ENCODE measurements at regions not wholly inside any gene's neighbourhood (a gene's known extent, or its start where the extent isn't known, plus 50 kb on each side); places are given as distances from the start of the nearest gene placed in this dataset.

- no peak for DNase-seq
These were observed 68.1 kb downstream of the HTR5A start for GRCh38 chr7:155138204-155138603.

DNA sequence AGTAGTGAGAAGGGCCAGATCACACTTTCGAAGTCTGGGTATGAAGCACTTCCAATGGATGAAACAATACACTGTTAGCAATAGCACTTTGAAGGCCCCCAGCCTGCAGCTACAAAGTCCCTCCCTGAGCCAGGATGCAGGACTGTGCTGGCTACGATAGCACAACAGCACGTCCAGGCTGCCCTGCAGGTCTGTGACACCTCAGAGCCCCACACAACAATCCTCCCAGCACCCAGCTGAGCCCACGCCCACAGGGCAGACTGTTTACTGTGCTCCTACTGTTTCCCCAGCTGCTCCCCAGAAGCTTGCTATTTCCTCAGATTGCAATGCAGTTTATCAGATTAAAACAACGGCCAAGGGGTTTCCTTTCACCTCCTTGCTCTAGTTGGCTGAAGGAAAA is 71.4 kb downstream of the HTR5A start:
- no peak for DNase-seq

GRCh38 chr7:155143381-155143780 is 73.3 kb downstream of the HTR5A start:
- DNase-seq: no peak

GRCh38 chr7:155144371-155144770 is 74.2 kb downstream of the HTR5A start:
- DNase-seq: no peak

GRCh38 chr7:155145477-155146255 is 75.5 kb downstream of the HTR5A start:
- DNase-seq: no peak

GRCh38 chr7:155147172-155147571 is 77.0 kb downstream of the HTR5A start:
- DNase-seq: no peak

- DNase-seq: no peak
These were observed 77.5 kb downstream of the HTR5A start for GRCh38 chr7:155147624-155148023.

- DNase-seq: no peak
These were observed 83.6 kb downstream of the HTR5A start for GRCh38 chr7:155153676-155154075.

GRCh38 chr7:155154586-155154985 is 84.5 kb downstream of the HTR5A start:
- no peak for DNase-seq

- no peak for DNase-seq
These were observed 91.6 kb downstream of the HTR5A start for GRCh38 chr7:155161690-155162089.

DNA sequence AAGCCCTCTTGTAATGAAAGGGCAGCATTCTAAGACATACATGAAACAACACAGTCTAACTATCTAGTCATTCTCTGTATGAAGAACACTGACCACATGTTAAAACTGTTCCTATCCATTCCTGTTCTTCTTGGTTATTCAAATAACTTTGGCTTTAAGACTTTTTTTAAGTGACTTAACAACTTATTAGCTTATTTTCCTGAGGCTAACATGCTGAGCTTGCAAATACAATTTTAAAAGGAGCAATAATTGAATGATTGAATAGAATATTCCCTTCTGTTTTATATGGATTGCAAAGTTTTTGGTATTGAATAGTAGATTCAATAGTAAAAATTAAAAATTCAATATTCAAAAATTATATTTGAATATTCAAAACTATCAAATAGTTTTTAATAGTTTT is 92.3 kb downstream of the HTR5A start:
- DNase-seq: no peak

DNA sequence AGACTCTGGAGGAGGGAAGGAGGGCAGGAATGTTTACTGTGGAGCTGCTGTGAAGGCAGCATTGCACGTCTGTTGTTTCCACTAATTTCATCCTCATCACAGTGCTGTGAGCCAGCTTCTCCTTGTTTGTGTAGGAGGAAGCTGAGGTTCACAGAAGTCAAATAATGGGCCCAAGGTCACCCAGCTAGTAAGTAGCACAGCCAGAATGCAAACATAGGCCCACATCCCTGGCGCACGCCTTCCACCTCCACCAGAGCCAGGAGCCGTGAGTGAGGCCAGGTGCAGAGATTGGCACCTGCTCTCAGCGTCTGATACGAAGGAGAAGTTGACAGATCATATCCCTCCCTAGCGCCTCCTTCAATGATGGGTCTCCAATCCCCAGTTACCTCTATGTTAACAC is 93.6 kb downstream of the HTR5A start:
- no peak for DNase-seq

GRCh38 chr7:155164316-155164715 is 94.2 kb downstream of the HTR5A start:
- DNase-seq: no peak

GRCh38 chr7:155166108-155166507 is 96.0 kb downstream of the HTR5A start:
- DNase-seq: no peak

DNA sequence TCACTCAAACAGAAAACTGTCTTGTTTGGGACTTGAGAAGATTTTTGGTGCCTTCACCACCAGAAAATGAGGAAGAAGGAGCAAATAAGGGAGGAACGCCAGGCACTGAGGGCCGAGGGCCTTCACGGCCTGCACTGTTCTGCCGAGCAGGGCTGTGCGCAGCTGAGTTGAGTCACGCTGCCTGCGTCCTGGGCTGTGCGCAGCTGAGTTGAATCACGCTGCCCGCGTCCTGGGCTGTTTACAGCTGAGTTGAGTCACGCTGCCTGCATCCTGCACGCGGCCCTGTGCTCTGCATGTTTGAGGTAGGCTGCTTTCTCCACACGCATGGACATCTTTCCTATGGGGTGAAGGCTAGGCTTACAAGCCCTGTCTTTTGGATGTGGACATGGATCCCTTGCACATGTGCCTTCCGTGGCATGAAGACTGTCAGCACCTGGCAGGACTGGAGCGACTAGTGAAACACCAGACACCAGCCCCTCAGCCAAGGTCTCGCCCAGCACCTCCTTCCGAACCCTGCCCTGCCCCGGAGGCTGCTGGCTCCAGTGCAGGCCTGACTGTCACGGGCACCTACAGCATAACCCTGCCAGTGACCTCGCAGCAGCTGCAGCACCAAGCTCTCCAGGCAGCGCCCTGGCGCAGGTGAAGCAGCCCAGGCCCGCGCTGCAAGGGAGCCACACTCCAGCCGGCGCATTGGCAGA is 96.7 kb downstream of the HTR5A start:
- no peak for DNase-seq

- DNase-seq: no peak
These were observed 97.7 kb downstream of the HTR5A start for GRCh38 chr7:155167706-155168365.

- no peak for DNase-seq
These were observed 98.7 kb downstream of the HTR5A start for GRCh38 chr7:155168597-155169480.

DNA sequence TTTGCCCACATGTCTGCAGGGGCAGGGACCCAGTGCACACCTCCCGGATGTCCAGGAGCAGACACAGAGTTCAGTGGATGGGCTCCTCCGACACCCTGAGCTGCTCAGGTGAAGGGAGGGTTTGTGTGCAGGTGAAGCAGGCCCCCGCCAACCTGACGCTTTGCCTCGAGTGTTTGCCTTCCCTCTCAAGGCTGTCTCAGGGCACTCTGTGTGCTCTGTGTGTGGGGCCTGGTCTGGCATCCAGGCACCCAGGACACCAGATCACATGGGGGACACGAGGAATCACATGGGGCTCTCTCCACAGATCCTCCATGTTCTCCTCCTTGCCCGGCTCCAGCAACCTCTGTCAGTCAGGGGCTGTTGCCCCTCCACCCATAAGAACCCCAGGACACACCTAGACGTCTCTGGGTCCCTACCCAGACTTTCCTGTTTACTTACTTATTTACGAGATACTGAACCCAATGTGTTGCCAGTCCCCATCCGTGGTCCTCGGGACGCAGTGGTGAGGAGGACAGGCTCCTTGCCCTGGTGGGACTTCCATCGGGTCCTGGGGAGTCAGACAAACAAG is 99.5 kb downstream of the HTR5A start:
- no peak for DNase-seq

DNA sequence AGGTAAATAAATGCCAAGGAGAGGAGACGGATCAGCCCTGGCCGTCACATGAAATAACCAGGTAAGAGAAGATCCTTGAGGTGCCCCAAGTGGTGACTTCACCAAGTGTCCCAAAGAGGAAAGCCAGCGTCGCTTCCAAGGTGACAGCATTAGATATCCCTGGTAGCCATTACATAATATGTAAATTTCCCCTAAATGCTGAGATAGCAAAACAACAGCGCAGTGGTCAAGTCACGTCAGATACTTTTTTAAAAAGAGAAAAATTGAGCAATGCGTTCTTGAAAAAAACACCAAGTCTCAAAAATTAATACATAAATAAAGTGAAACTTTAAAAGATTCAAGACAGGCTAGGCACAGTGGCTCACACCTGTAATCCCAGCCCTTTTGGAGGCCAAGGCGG is 100.2 kb downstream of the HTR5A start:
- DNase-seq: no peak

- no peak for DNase-seq
These were observed 102.0 kb downstream of the HTR5A start for GRCh38 chr7:155172141-155172540.

DNA sequence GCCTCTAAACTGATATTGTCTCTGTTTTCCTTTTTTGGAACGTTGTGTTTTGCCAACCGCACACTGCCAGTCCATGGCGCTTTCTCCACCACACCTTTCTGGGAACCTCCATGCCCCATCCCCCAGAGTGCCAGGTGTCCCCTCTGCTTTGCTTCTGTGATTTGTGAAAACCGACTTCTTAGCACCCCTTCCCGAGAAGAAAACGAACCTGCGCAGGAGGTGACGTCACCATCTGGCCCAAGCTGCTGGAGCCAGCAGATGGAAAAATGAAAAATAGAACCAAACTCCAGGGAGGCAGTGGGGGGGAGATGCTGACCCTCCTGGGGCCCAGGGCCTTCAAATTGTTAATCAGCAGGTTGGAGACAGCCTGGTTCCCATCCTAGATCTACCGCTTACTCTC is 103.8 kb downstream of the HTR5A start:
- DNase-seq: no peak

- DNase-seq: no peak
These were observed 108.0 kb downstream of the HTR5A start for GRCh38 chr7:155178096-155178495.

GRCh38 chr7:155181768-155182167 is 111.6 kb downstream of the HTR5A start:
- no peak for DNase-seq
